ENCODE measurements at regions not wholly inside any gene's neighbourhood (a gene's known extent, or its start where the extent isn't known, plus 50 kb on each side); places are given as distances from the start of the nearest gene placed in this dataset.

- TF ChIP-seq MXD4 (CRISPR knock-in tag; IDR thresholded peaks at IDR 0.05; ENCODE audit: borderline replicate concordance), result no peak
- TF ChIP-seq ZBTB43 (CRISPR knock-in tag; IDR thresholded peaks at IDR 0.05), result no peak
- TF ChIP-seq ZNF121 (CRISPR knock-in tag; IDR thresholded peaks at IDR 0.05), result no peak
- TF ChIP-seq CTCF (IDR thresholded peaks at IDR 0.05), result no peak
- no peak for TF ChIP-seq NFYB (CRISPR knock-in tag; conservative IDR thresholded peaks at IDR 0.05; ENCODE audit: low read depth)
- TF ChIP-seq USF2 (CRISPR knock-in tag; IDR thresholded peaks at IDR 0.05), result no peak
- no peak for TF ChIP-seq MLX (CRISPR knock-in tag; IDR thresholded peaks at IDR 0.05)
- no peak for TF ChIP-seq ATF3 (CRISPR knock-in tag; conservative IDR thresholded peaks at IDR 0.05)
- TF ChIP-seq STAT6 (CRISPR knock-in tag; conservative IDR thresholded peaks at IDR 0.05; ENCODE audit: low read depth), result no peak
- TF ChIP-seq MAX (CRISPR knock-in tag; IDR thresholded peaks at IDR 0.05), result no peak
- no peak for TF ChIP-seq E2F1 (CRISPR knock-in tag; IDR thresholded peaks at IDR 0.05)
- TF ChIP-seq PRDM15 (CRISPR knock-in tag; IDR thresholded peaks at IDR 0.05), result no peak
- no peak for TF ChIP-seq SP1 (CRISPR knock-in tag; conservative IDR thresholded peaks at IDR 0.05)
- TF ChIP-seq TCF7 (CRISPR knock-in tag; IDR thresholded peaks at IDR 0.05; ENCODE audit: low read depth), result no peak
Measured at GRCh38 chr5:8701251-8701650, 832.3 kb downstream of the MTRR start.
